GM12878 (cell line): ENCODE measurements at regions not wholly inside any gene's neighbourhood (a gene's known extent, or its start where the extent isn't known, plus 50 kb on each side); places are given as distances from the start of the nearest gene placed in this dataset.

Experiments
- ATAC-seq: fragments of 200-7000 bp; cut with Tn5 transposase; 3 replicates; pipeline ENCODE4 v1.9.1; 2020; ENCODE audit warnings: mild to moderate bottlenecking, moderate library complexity
- BruUV-seq: library from RNA; stranded (reverse); fragments of 400-500 nt; replicated peaks from 2 replicates; lab custom pipeline; 2021; lab: Mats Ljungman, UMichigan
- CTCF ChIA-PET: fragments of 300-600 bp; sonication (Branson Sonifier 250); formaldehyde crosslinking; extraction: SDS; loops from one replicate; lab custom pipeline; 2021; ENCODE audit warnings: inconsistent platforms; lab: Yijun Ruan, JAX
- POLR2A ChIA-PET: fragments of 350-600 bp; formaldehyde crosslinking; extraction: SDS; loops from one replicate; lab custom pipeline; 2021; ENCODE audit warnings: inconsistent platforms; lab: Charles Lee
- RAD21 ChIA-PET: fragments of 300-600 bp; sonication (Branson Sonifier 250); formaldehyde crosslinking; loops from one replicate; lab custom pipeline; 2023; ENCODE audit warnings: antibody characterized with exemption; ENCODE audit not compliant: unreplicated experiment; lab: Charles Lee
- SMC1A ChIA-PET: fragments of 300-600 bp; sonication (Branson Sonifier 250); formaldehyde crosslinking; loops from one replicate; lab custom pipeline; 2023; ENCODE audit not compliant: unreplicated experiment, uncharacterized antibody; lab: Charles Lee
- DNase-seq: peaks from one replicate; pipeline ENCODE4 v3.0.0-alpha.2; 2011; ENCODE audit warnings: low read depth, low spot score
- FAIRE-seq: peaks from 3 replicates; lab custom pipeline; 2011; peaks lifted over from hg19 to GRCh38; lab: Jason Lieb, UNC
- H2AFZ ChIP-seq: 2 replicates; pipeline ENCODE4 v1.6.0; 2011; ENCODE audit warnings: low read depth, low read length, control low read depth; ENCODE audit not compliant: control insufficient read depth
- H3K27ac ChIP-seq: 2 replicates; pipeline ENCODE4 v1.5.1; 2011; ENCODE audit warnings: control low read depth; ENCODE audit not compliant: control insufficient read depth, insufficient read depth
- H3K27me3 ChIP-seq, 2 experiments: replicated peaks in 1 of 2; 2 replicates each; pipeline versions ENCODE4 v1.6.0 to v1.6.1; 2011; ENCODE audit warnings: low read length in 1 of 2; ENCODE audit not compliant: control insufficient read depth in 2 of 2, insufficient read depth in 2 of 2
- H3K36me3 ChIP-seq, 2 experiments: 2 replicates each; pipeline ENCODE4 v1.5.1; 2011; ENCODE audit warnings: low read length in 1 of 2; ENCODE audit not compliant: control insufficient read depth in 2 of 2, insufficient read depth in 2 of 2
- H3K4me1 ChIP-seq: 2 replicates; pipeline ENCODE4 v1.6.1; 2011; ENCODE audit warnings: mild to moderate bottlenecking, low read length, moderate library complexity, mixed read lengths; ENCODE audit not compliant: control insufficient read depth, insufficient read depth
- H3K4me2 ChIP-seq: 2 replicates; pipeline ENCODE4 v1.6.0; 2011; ENCODE audit warnings: control low read depth; ENCODE audit not compliant: control insufficient read depth, insufficient read depth
- H3K4me3 ChIP-seq: fragments of 200-600 bp; sonication (generic); 2 replicates; pipeline ENCODE4 v1.5.1; 2016
- H3K79me2 ChIP-seq: 2 replicates; pipeline ENCODE4 v1.6.0; 2011; ENCODE audit warnings: low read length; ENCODE audit not compliant: control insufficient read depth, insufficient read depth
- H3K9ac ChIP-seq: 2 replicates; pipeline ENCODE4 v1.8.0; 2011; ENCODE audit warnings: low read length, control low read depth, mixed read lengths; ENCODE audit not compliant: control insufficient read depth, insufficient read depth
- H3K9me3 ChIP-seq: replicated peaks from 3 replicates; pipeline ENCODE4 v1.5.1; 2011; ENCODE audit warnings: mild to moderate bottlenecking, low read length; ENCODE audit not compliant: control insufficient read depth, insufficient read depth
- H4K20me1 ChIP-seq: 2 replicates; pipeline ENCODE4 v1.6.0; 2011; ENCODE audit not compliant: control insufficient read depth, insufficient read depth
- BCL11A ChIP-seq: IDR thresholded peaks from 2 replicates; pipeline ENCODE4 v1.6.1; 2011; ENCODE audit warnings: low read depth, low read length
- KAT2A ChIP-seq: conservative IDR thresholded peaks from 2 replicates; pipeline ENCODE4 v1.6.1; 2011; ENCODE audit warnings: low read depth, low read length; ENCODE audit not compliant: control insufficient read depth
- MTA3 ChIP-seq: IDR thresholded peaks from 2 replicates; pipeline ENCODE4 v1.6.1; 2012; ENCODE audit warnings: low read length, inconsistent platforms, borderline replicate concordance
- MXI1 ChIP-seq: fragments of 150-350 bp; IDR thresholded peaks from 2 replicates; pipeline ENCODE4 v1.6.1; 2011; ENCODE audit warnings: low read depth, mild to moderate bottlenecking, inconsistent platforms, low read length, improper control_type of control experiment
- PBX3 ChIP-seq: IDR thresholded peaks from 2 replicates; pipeline ENCODE4 v1.6.1; 2011; ENCODE audit warnings: mild to moderate bottlenecking, low read depth, low read length, moderate library complexity; ENCODE audit not compliant: insufficient replicate concordance
- SPI1 ChIP-seq: IDR thresholded peaks from 2 replicates; pipeline ENCODE4 v1.6.1; 2011; ENCODE audit warnings: low read depth, mild to moderate bottlenecking, low read length, moderate library complexity, borderline replicate concordance; ENCODE audit not compliant: insufficient read depth
- SREBF2 ChIP-seq: IDR thresholded peaks from 2 replicates; pipeline ENCODE4 v1.6.1; 2012; ENCODE audit warnings: mild to moderate bottlenecking, low read length
- WRNIP1 ChIP-seq: IDR thresholded peaks from 2 replicates; pipeline ENCODE4 v1.6.1; 2011; ENCODE audit warnings: low read depth, low read length, improper control_type of control experiment, borderline replicate concordance
- ZNF217 ChIP-seq: fragments of 450-650 bp; IDR thresholded peaks from 2 replicates; pipeline ENCODE4 v1.6.1; 2017; ENCODE audit warnings: antibody characterized with exemption, mild to moderate bottlenecking
- WGBS: methylation state at CpG from one replicate; pipeline ENCODE4 v1.1.6; 2016; ENCODE audit warnings: low lambda C conversion rate; ENCODE audit not compliant: insufficient replicate concordance, insufficient coverage; ENCODE audit errors: missing lambda C conversion rate; 5-methylcytosine and 5-hydroxymethylcytosine counted together
- in situ Hi-C: fragments of 300-500 bp; cut with MboI; formaldehyde crosslinking; loops from 9 replicates; pipeline ENCODE4 v1.14.3; 2018; ENCODE audit warnings: mixed read lengths
- intact Hi-C: fragments of 100-400 bp; cut with micrococcal nuclease; formaldehyde crosslinking; loops from one replicate; pipeline ENCODE4 v1.14.2; 2022; ENCODE audit not compliant: unreplicated experiment

- FAIRE-seq: no peak
- in situ Hi-C loops: no loop called here
- TF ChIP-seq MTA3: no peak
- no peak for TF ChIP-seq BCL11A
- no peak for TF ChIP-seq SPI1
- TF ChIP-seq PBX3: no peak
- no peak for TF ChIP-seq WRNIP1
- TF ChIP-seq MXI1: no peak
- TF ChIP-seq KAT2A: no peak
- TF ChIP-seq ZNF217: no peak
- TF ChIP-seq SREBF2: no peak
Observed at GRCh38 chr6:112613410-112613809, 266.3 kb downstream of the RFPL4B start.

More at GRCh38 chr6:112613410-112613809, 266.3 kb downstream of the RFPL4B start:
- Histone ChIP-seq H3K27ac (no peak overlapping the region), H3K9me3 (no peaks in the 10 kb centered on the region; the same call in 2 of the 3 replicates), H3K4me1 (no peaks in the 10 kb centered on the region), H3K79me2 (no peaks in the 10 kb centered on the region), H3K27me3 (no peaks in the 10 kb centered on the region), H3K9ac (no peak overlapping the region), H4K20me1 (no peaks in the 10 kb centered on the region), H2AFZ (no peak overlapping the region), H3K36me3 (no peaks in the 10 kb centered on the region), H3K4me2 (no peak overlapping the region), H3K4me3 (no peak overlapping the region)
- intact Hi-C loops: no loop called here
- ATAC-seq (no peak), DNase-seq (no peak)
- RAD21 ChIA-PET: no interaction called here
- no TSS peak for BruUV-seq
- POLR2A ChIA-PET: no interaction called here
- SMC1A ChIA-PET: no interaction called here
- 16% methylated on average over 2 of the region's 2 CpGs for WGBS
- CTCF ChIA-PET: no interaction called here
